Left lung (tissue), 4 donors: ENCODE measurements at regions not wholly inside any gene's neighbourhood (a gene's known extent, or its start where the extent isn't known, plus 50 kb on each side); places are given as distances from the start of the nearest gene placed in this dataset.

Source experiments
- ATAC-seq: fragments of 200-7000 bp; cut with Tn5 transposase; one replicate; pipeline ENCODE4 v1.9.1; 2020; ENCODE audit warnings: moderate library complexity
- DNase-seq, 4 donors: peaks; one replicate each; pipeline ENCODE4 v3.0.0-alpha.2; 2013 to 2020
- H3K27ac ChIP-seq, 2 donors: fragments of 200-600 bp; sonication (generic) in 1 of 2; one replicate each; pipeline versions ENCODE4 v1.5.0 to v1.8.0; 2020 to 2021
- H3K27me3 ChIP-seq, 2 donors: fragments of 200-600 bp; sonication (generic) in 1 of 2; one replicate each; pipeline versions ENCODE4 v1.5.0 to v1.8.0; 2020 to 2021
- H3K36me3 ChIP-seq, 2 donors: fragments of 200-600 bp; sonication (generic) in 1 of 2; one replicate each; pipeline versions ENCODE4 v1.5.0 to v1.8.0; 2020 to 2021
- H3K4me1 ChIP-seq, 2 donors: fragments of 200-600 bp; one replicate each; pipeline ENCODE4 v1.8.0; 2021
- H3K4me3 ChIP-seq, 2 donors: fragments of 200-600 bp; sonication (generic) in 1 of 2; one replicate each; pipeline versions ENCODE4 v1.5.0 to v1.8.0; 2020 to 2021; ENCODE audit warnings: mild to moderate bottlenecking in 1 of 2
- H3K9me3 ChIP-seq, 2 donors: fragments of 200-600 bp; sonication (generic) in 1 of 2; one replicate each; pipeline versions ENCODE4 v1.5.0 to v1.8.0; 2020 to 2021
- CTCF ChIP-seq, 2 donors: fragments of 200-600 bp; sonication (generic) in 1 of 2; IDR thresholded peaks; one replicate each; pipeline versions ENCODE4 v1.5.0 to v1.8.0; 2021; ENCODE audit warnings: antibody characterized with exemption in 2 of 2
- intact Hi-C, 2 donors: fragments of 100-400 bp; cut with DNase I; formaldehyde crosslinking; loops; one replicate each; pipeline versions ENCODE4 v1.11.2 to v1.14.2; 2022
- donor health status: DM: no; HTN: yes; CAD: no.
- donor health status: DM: no; HTN: no; CAD: no.

- DNase-seq (peak in 1 of 4 donors; percentile 12), ATAC-seq (no peak)
- Histone ChIP-seq H3K4me1 (no peaks in the 10 kb centered on the region), H3K4me3 (no peak overlapping the region), H3K27ac (no peak overlapping the region), H3K27me3 (no peaks in the 10 kb centered on the region), H3K36me3 (no peaks in the 10 kb centered on the region), H3K9me3 (peaks cover 0 to 2% of the 10 kb centered on the region in 2 donors)
- TF ChIP-seq CTCF (IDR thresholded peaks at IDR 0.05): no peak
- intact Hi-C loops: no loop called here
Measured at GRCh38 chr1:244758708-244759107, 76.8 kb upstream of the COX20 start.

GRCh38 chr1:244759158-244759557, 76.3 kb upstream of the COX20 start:
- Histone ChIP-seq H3K9me3 (peaks cover 0 to 2% of the 10 kb centered on the region in 2 donors), H3K36me3 (no peaks in the 10 kb centered on the region), H3K27ac (no peak overlapping the region), H3K4me1 (no peaks in the 10 kb centered on the region), H3K27me3 (no peaks in the 10 kb centered on the region), H3K4me3 (no peak overlapping the region)
- TF ChIP-seq CTCF (IDR thresholded peaks at IDR 0.05): no peak
- DNase-seq: peak in 1 of 4 donors; percentile 10
- no peak for ATAC-seq
- intact Hi-C loops: no loop called here

GRCh38 chr1:244760471-244760870, 75.0 kb upstream of the COX20 start:
- ATAC-seq (no peak), DNase-seq (no peak)
- Histone ChIP-seq H3K36me3 (no peaks in the 10 kb centered on the region), H3K4me1 (no peaks in the 10 kb centered on the region), H3K27ac (no peak overlapping the region), H3K9me3 (peaks cover 0 to 2% of the 10 kb centered on the region in 2 donors), H3K4me3 (no peak overlapping the region), H3K27me3 (no peaks in the 10 kb centered on the region)
- TF ChIP-seq CTCF (IDR thresholded peaks at IDR 0.05): no peak
- intact Hi-C loops: no loop called here

GRCh38 chr1:244761279-244761678, 74.2 kb upstream of the COX20 start:
- Histone ChIP-seq H3K27ac (no peak overlapping the region), H3K4me3 (no peak overlapping the region), H3K9me3 (peaks cover 0 to 2% of the 10 kb centered on the region in 2 donors), H3K4me1 (no peaks in the 10 kb centered on the region), H3K36me3 (no peaks in the 10 kb centered on the region), H3K27me3 (no peaks in the 10 kb centered on the region)
- no peak for DNase-seq
- TF ChIP-seq CTCF (IDR thresholded peaks at IDR 0.05): no peak
- intact Hi-C loops: no loop called here
- ATAC-seq: no peak

GRCh38 chr1:244762629-244763028, 72.8 kb upstream of the COX20 start:
- Histone ChIP-seq H3K9me3 (peaks cover 0 to 2% of the 10 kb centered on the region in 2 donors), H3K27ac (no peak overlapping the region), H3K27me3 (no peaks in the 10 kb centered on the region), H3K36me3 (no peaks in the 10 kb centered on the region), H3K4me1 (no peaks in the 10 kb centered on the region), H3K4me3 (no peak overlapping the region)
- no peak for ATAC-seq
- TF ChIP-seq CTCF (IDR thresholded peaks at IDR 0.05): no peak
- intact Hi-C loops: no loop called here
- DNase-seq: no peak
